Neural progenitor cell (in vitro differentiated cells): ENCODE measurements at regions not wholly inside any gene's neighbourhood (a gene's known extent, or its start where the extent isn't known, plus 50 kb on each side); places are given as distances from the start of the nearest gene placed in this dataset.

Source experiments
- CTCF ChIP-seq: fragments of 200-600 bp; sonication (generic); IDR thresholded peaks from 2 replicates; pipeline ENCODE4 v1.5.1; 2017; ENCODE audit warnings: antibody characterized with exemption, mild to moderate bottlenecking
- EZH2 ChIP-seq: fragments of 200-600 bp; sonication (generic); IDR thresholded peaks from 2 replicates; pipeline ENCODE4 v1.6.1; 2017; ENCODE audit warnings: antibody characterized with exemption, mild to moderate bottlenecking, moderate library complexity

DNA sequence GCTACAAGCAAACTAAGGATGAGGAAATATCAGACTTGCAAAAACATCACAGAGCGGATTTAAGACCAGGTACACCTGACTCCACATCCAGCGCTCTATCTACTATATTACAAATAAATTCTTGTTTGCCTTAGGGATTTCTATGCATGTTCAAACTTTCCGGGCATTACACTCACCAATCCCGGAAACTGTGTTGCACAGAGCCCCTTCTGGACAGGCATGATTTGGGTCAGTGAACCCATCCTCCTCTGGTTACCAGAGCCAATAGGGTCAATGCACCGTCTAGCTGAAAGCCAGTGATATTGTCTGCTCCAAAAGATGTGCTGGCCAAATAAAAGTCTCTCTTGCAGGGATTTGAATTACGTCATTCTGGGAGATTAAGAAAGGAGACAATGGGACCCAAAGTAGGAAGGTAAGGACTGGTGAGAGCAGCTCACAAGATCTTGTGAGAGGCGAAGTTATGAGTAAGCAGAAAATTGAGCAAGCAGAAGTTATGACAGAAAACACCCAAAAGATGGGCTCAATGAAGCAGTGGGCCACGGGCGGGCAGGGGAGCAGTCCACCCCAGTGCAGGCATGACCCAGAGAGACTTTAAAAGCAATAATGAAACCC lies 155.8 kb upstream of the RAI14 start:
- TF ChIP-seq CTCF (no peak), EZH2 (no peak)
